ENCODE measurements at regions not wholly inside any gene's neighbourhood (a gene's known extent, or its start where the extent isn't known, plus 50 kb on each side); places are given as distances from the start of the nearest gene placed in this dataset.

- Histone ChIP-seq H4K20me1 (ENCODE audit: insufficient read depth, low read length) (no peaks in the 10 kb centered on the region), H3K27ac (ENCODE audit: low read depth in 1 of 2, low read length in 2 of 2) (no peak overlapping the region), H2AFZ (ENCODE audit: insufficient read depth, low read depth, low read length, poor library complexity, severe bottlenecking) (no peak overlapping the region), H3K9me3 (replicated peaks in 1 of 2; ENCODE audit: control insufficient read depth in 1 of 2, insufficient read depth in 1 of 2, low read length in 2 of 2) (no peaks in the 10 kb centered on the region), H3K4me1 (ENCODE audit: control insufficient read depth in 1 of 2, insufficient read depth in 2 of 2, low read length in 2 of 2) (peaks cover 0 to 5% of the 10 kb centered on the region in 2 donors), H3K4me3 (replicated peaks in 1 of 3; ENCODE audit: low read depth in 2 of 3, low read length in 3 of 3) (no peak overlapping the region), H3K79me2 (ENCODE audit: insufficient read depth, low read length) (no peaks in the 10 kb centered on the region), H3K9ac (ENCODE audit: insufficient read depth, low read length, poor library complexity, severe bottlenecking) (no peak overlapping the region), H3K4me2 (replicated peaks; ENCODE audit: extremely low read depth, low read length, poor library complexity, severe bottlenecking) (no peak overlapping the region), H3K36me3 (replicated peaks in 1 of 2; ENCODE audit: control insufficient read depth in 1 of 2, insufficient read depth in 2 of 2, low read length in 2 of 2) (no peaks in the 10 kb centered on the region), H3K27me3 (ENCODE audit: control insufficient read depth in 2 of 2, insufficient read depth in 2 of 2, low read length in 2 of 2) (no peaks in the 10 kb centered on the region)
- WGBS (ENCODE audit: insufficient coverage), result 100% methylated on average over 1 of the region's 4 CpGs
- no peaks in the 10 kb centered on the region for H3K9me3 Mint-ChIP-seq
- H3K36me3 Mint-ChIP-seq, result no peaks in the 10 kb centered on the region
- peaks cover 0 to 3% (median under 1%) of the 10 kb centered on the region in 3 donors for H3K27me3 Mint-ChIP-seq (ENCODE audit: low read depth in 3 of 3)
- H3K27ac Mint-ChIP-seq, result no peak overlapping the region
- no peaks in the 10 kb centered on the region for H3K4me1 Mint-ChIP-seq
- intact Hi-C loops (cut with micrococcal nuclease), result no loop called here
- TF ChIP-seq CTCF (IDR thresholded peaks at IDR 0.05), result no peak
- DNase-seq, result no peak
- H3K4me3 Mint-ChIP-seq, result no peak overlapping the region
Observed at GRCh38 chr11:115903179-115903578, 399.0 kb upstream of the CADM1 start.

GRCh38 chr11:115901069-115901468 is 396.9 kb upstream of the CADM1 start:
- no peak overlapping the region for H3K4me3 ChIP-seq (replicated peaks in 1 of 3; ENCODE audit: low read depth in 2 of 3, low read length in 3 of 3)
- intact Hi-C loops (cut with micrococcal nuclease), result no loop called here
- no peak overlapping the region for H3K27ac ChIP-seq (ENCODE audit: low read depth in 1 of 2, low read length in 2 of 2)
- H3K9ac ChIP-seq (ENCODE audit: insufficient read depth, low read length, poor library complexity, severe bottlenecking), result no peak overlapping the region
- H4K20me1 ChIP-seq (ENCODE audit: insufficient read depth, low read length), result no peaks in the 10 kb centered on the region
- no peak for DNase-seq
- TF ChIP-seq CTCF (IDR thresholded peaks at IDR 0.05), result no peak
- Mint-ChIP-seq H3K4me1 (peaks cover 2% of the 10 kb centered on the region), H3K9me3 (peaks cover 0 to 1% (median 0%) of the 10 kb centered on the region in 7 donors), H3K27me3 (ENCODE audit: low read depth in 3 of 3) (peaks cover 0 to 4% (median 3%) of the 10 kb centered on the region in 3 donors), H3K27ac (no peak overlapping the region), H3K4me3 (no peak overlapping the region), H3K36me3 (no peaks in the 10 kb centered on the region)
- no peak overlapping the region for H2AFZ ChIP-seq (ENCODE audit: insufficient read depth, low read depth, low read length, poor library complexity, severe bottlenecking)
- no peaks in the 10 kb centered on the region for H3K9me3 ChIP-seq (replicated peaks in 1 of 2; ENCODE audit: control insufficient read depth in 1 of 2, insufficient read depth in 1 of 2, low read length in 2 of 2)
- H3K4me2 ChIP-seq (replicated peaks; ENCODE audit: extremely low read depth, low read length, poor library complexity, severe bottlenecking), result no peak overlapping the region
- H3K4me1 ChIP-seq (ENCODE audit: control insufficient read depth in 1 of 2, insufficient read depth in 2 of 2, low read length in 2 of 2), result peaks cover 0 to 5% of the 10 kb centered on the region in 2 donors
- H3K79me2 ChIP-seq (ENCODE audit: insufficient read depth, low read length), result no peaks in the 10 kb centered on the region
- H3K36me3 ChIP-seq (replicated peaks in 1 of 2; ENCODE audit: control insufficient read depth in 1 of 2, insufficient read depth in 2 of 2, low read length in 2 of 2), result no peaks in the 10 kb centered on the region
- no peaks in the 10 kb centered on the region for H3K27me3 ChIP-seq (ENCODE audit: control insufficient read depth in 2 of 2, insufficient read depth in 2 of 2, low read length in 2 of 2)

Data from CD14-positive monocyte (primary cell).